Parathyroid adenoma (tissue), 2 donors: ENCODE measurements at regions not wholly inside any gene's neighbourhood (a gene's known extent, or its start where the extent isn't known, plus 50 kb on each side); places are given as distances from the start of the nearest gene placed in this dataset.

ENCODE experiments used
- H2AFZ ChIP-seq: fragments of 300-600 bp; sonication (generic); one replicate; pipeline ENCODE4 v1.7.0; 2017; ENCODE audit warnings: antibody characterized with exemption, mild to moderate bottlenecking
- H3K27ac ChIP-seq: fragments of 300-600 bp; sonication (generic); one replicate; pipeline ENCODE4 v1.7.0; 2017
- H3K27me3 ChIP-seq: fragments of 300-600 bp; sonication (generic); one replicate; pipeline ENCODE4 v1.7.0; 2017; ENCODE audit warnings: low read length; ENCODE audit not compliant: control insufficient read depth, insufficient read depth
- H3K36me3 ChIP-seq: fragments of 300-600 bp; sonication (generic); one replicate; pipeline ENCODE4 v1.7.0; 2017; ENCODE audit warnings: low read length; ENCODE audit not compliant: control insufficient read depth, insufficient read depth
- H3K4me1 ChIP-seq: fragments of 300-600 bp; sonication (generic); one replicate; pipeline ENCODE4 v1.7.0; 2017; ENCODE audit warnings: control low read depth
- H3K4me2 ChIP-seq: fragments of 300-600 bp; sonication (generic); one replicate; pipeline ENCODE4 v1.7.0; 2017; ENCODE audit warnings: low read length
- H3K4me3 ChIP-seq: fragments of 300-600 bp; sonication (generic); one replicate; pipeline ENCODE4 v1.7.0; 2017; ENCODE audit warnings: low read depth, low read length
- H3K79me2 ChIP-seq: fragments of 300-600 bp; sonication (generic); one replicate; pipeline ENCODE4 v1.7.0; 2017; ENCODE audit warnings: control low read depth
- H3K9ac ChIP-seq: fragments of 300-600 bp; sonication (generic); one replicate; pipeline ENCODE4 v1.7.0; 2017; ENCODE audit warnings: mild to moderate bottlenecking
- H3K9me3 ChIP-seq: fragments of 300-600 bp; sonication (generic); one replicate; pipeline ENCODE4 v1.7.0; 2017; ENCODE audit warnings: low read length; ENCODE audit not compliant: control insufficient read depth
- CTCF ChIP-seq: fragments of 300-600 bp; sonication (generic); IDR thresholded peaks from one replicate; pipeline ENCODE4 v1.7.0; 2017; ENCODE audit warnings: antibody characterized with exemption, mild to moderate bottlenecking
- donor health status: primary hyperparathyroidism.

- H3K79me2 ChIP-seq: no peaks in the 10 kb centered on the region
- H3K27me3 ChIP-seq: no peaks in the 10 kb centered on the region
- H3K27ac ChIP-seq: no peak overlapping the region
- TF ChIP-seq CTCF: no peak
- no peak overlapping the region for H3K4me3 ChIP-seq
- no peaks in the 10 kb centered on the region for H3K9me3 ChIP-seq
- no peaks in the 10 kb centered on the region for H3K36me3 ChIP-seq
- H3K4me2 ChIP-seq: no peak overlapping the region
- H3K4me1 ChIP-seq: no peaks in the 10 kb centered on the region
- no peak overlapping the region for H3K9ac ChIP-seq
- no peak overlapping the region for H2AFZ ChIP-seq
Observed at GRCh38 chr4:125705681-125706080, 390.9 kb downstream of the FAT4 start.

- H3K79me2 ChIP-seq: no peaks in the 10 kb centered on the region
- H3K27ac ChIP-seq: no peak overlapping the region
- H3K4me2 ChIP-seq: no peak overlapping the region
- no peaks in the 10 kb centered on the region for H3K27me3 ChIP-seq
- H2AFZ ChIP-seq: no peak overlapping the region
- H3K9ac ChIP-seq: no peak overlapping the region
- no peak for TF ChIP-seq CTCF
- no peaks in the 10 kb centered on the region for H3K9me3 ChIP-seq
- H3K4me3 ChIP-seq: no peak overlapping the region
- no peaks in the 10 kb centered on the region for H3K36me3 ChIP-seq
- H3K4me1 ChIP-seq: no peaks in the 10 kb centered on the region
Observed at GRCh38 chr4:125707397-125707796, 392.6 kb downstream of the FAT4 start.

GRCh38 chr4:125710766-125711165 is 396.0 kb downstream of the FAT4 start:
- no peak overlapping the region for H3K9ac ChIP-seq
- no peaks in the 10 kb centered on the region for H3K79me2 ChIP-seq
- no peak for TF ChIP-seq CTCF

GRCh38 chr4:125714049-125714448 is 399.3 kb downstream of the FAT4 start:
- Histone ChIP-seq H3K9me3 (no peaks in the 10 kb centered on the region), H3K4me2 (no peak overlapping the region), H3K9ac (no peak overlapping the region), H2AFZ (no peak overlapping the region), H3K4me1 (no peaks in the 10 kb centered on the region), H3K4me3 (no peak overlapping the region), H3K79me2 (no peaks in the 10 kb centered on the region), H3K27me3 (no peaks in the 10 kb centered on the region), H3K27ac (no peak overlapping the region), H3K36me3 (no peaks in the 10 kb centered on the region)
- no peak for TF ChIP-seq CTCF

More at GRCh38 chr4:125710766-125711165, 396.0 kb downstream of the FAT4 start:
- Histone ChIP-seq H3K4me2 (no peak overlapping the region), H3K4me1 (no peaks in the 10 kb centered on the region), H2AFZ (no peak overlapping the region), H3K27me3 (no peaks in the 10 kb centered on the region), H3K4me3 (no peak overlapping the region), H3K9me3 (no peaks in the 10 kb centered on the region), H3K36me3 (no peaks in the 10 kb centered on the region), H3K27ac (no peak overlapping the region)

- Histone ChIP-seq H3K4me1 (no peaks in the 10 kb centered on the region), H3K79me2 (no peaks in the 10 kb centered on the region), H3K4me2 (no peak overlapping the region), H3K4me3 (no peak overlapping the region), H3K9me3 (no peaks in the 10 kb centered on the region), H3K36me3 (no peaks in the 10 kb centered on the region), H3K9ac (no peak overlapping the region), H2AFZ (no peak overlapping the region), H3K27ac (no peak overlapping the region), H3K27me3 (no peaks in the 10 kb centered on the region)
- no peak for TF ChIP-seq CTCF
Observed at GRCh38 chr4:125714845-125715244, 400.1 kb downstream of the FAT4 start.
